ENCODE measurements at regions not wholly inside any gene's neighbourhood (a gene's known extent, or its start where the extent isn't known, plus 50 kb on each side); places are given as distances from the start of the nearest gene placed in this dataset.
"Not testable (repeated sequence)": the region's sequence is repeated elsewhere in the genome, so short reads cannot be mapped to it uniquely, and the experiment has no call there.

DNA sequence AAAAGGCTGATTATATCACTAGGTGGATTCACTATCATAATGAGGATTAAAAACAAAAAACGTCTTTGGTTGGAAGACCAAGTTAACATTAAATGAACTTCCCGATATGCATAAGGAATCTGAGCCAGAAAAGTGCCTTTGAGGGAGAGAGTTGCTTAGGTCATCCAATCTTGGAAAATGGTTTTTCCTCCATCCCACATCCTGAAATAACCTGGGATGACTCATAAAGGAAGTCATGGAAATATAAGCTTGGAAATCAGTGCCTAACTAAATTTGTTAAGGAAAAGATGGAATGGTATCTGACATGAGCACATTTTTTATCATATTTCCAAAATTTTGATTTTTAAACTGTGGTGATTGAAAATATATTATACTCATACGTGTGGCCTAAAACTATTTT is 66.0 kb downstream of the KBTBD8 start:
- Histone ChIP-seq H3K4me3 (ENCODE audit: low read length) (no peak overlapping the region), H3K27me3 (ENCODE audit: insufficient read depth, low read length, poor library complexity, severe bottlenecking) (no peaks in the 10 kb centered on the region), H3K27ac (ENCODE audit: low read depth, low read length) (no peak overlapping the region), H3K36me3 (ENCODE audit: insufficient read depth, low read length) (no peaks in the 10 kb centered on the region), H3K4me1 (ENCODE audit: insufficient read depth, low read length) (no peaks in the 10 kb centered on the region), H3K9me3 (ENCODE audit: low read length) (no peaks in the 10 kb centered on the region)
- peaks cover 0 to under 1% (median 0%) of the 10 kb centered on the region in 3 donors for H3K4me1 Mint-ChIP-seq
- no peak for DNase-seq
- H3K9me3 Mint-ChIP-seq = peaks cover 0 to 18% (median 10%) of the 10 kb centered on the region in 5 donors
- ChIA-PET POLR2A (no interaction called here), CTCF (no interaction called here)
- no peak overlapping the region for H3K4me3 Mint-ChIP-seq
- peaks cover 12 to 34% of the 10 kb centered on the region in 2 donors for H3K27me3 Mint-ChIP-seq
- no peak overlapping the region for H3K27ac Mint-ChIP-seq
- peaks cover 0 to 21% (median 1%) of the 10 kb centered on the region in 3 donors for H3K36me3 Mint-ChIP-seq

DNA sequence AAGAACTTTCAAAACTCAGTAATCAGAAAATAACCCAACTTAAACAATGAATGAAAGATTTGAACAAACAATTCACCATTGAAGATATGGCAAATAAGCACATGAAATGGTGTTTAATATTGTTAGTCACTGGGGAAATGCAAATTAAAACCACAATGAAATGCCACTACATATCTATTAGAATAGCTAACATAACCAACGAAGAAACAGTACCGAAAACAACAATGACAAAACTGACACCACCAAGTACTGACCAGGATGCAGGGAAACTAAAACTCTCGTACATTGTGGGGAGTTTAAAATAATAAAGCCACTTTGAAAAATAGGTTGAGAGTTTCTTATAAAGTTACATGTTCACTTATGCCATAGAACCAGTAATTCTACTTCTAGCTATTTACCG is 69.1 kb downstream of the KBTBD8 start:
- Histone ChIP-seq H3K4me3 (ENCODE audit: low read length) (no peak overlapping the region), H3K36me3 (ENCODE audit: insufficient read depth, low read length) (no peaks in the 10 kb centered on the region), H3K9me3 (ENCODE audit: low read length) (no peaks in the 10 kb centered on the region), H3K4me1 (ENCODE audit: insufficient read depth, low read length) (no peaks in the 10 kb centered on the region), H3K27me3 (ENCODE audit: insufficient read depth, low read length, poor library complexity, severe bottlenecking) (no peaks in the 10 kb centered on the region), H3K27ac (ENCODE audit: low read depth, low read length) (no peak overlapping the region)
- Mint-ChIP-seq H3K36me3 (peaks cover 0 to 7% (median 1%) of the 10 kb centered on the region in 3 donors), H3K4me3 (no peak overlapping the region), H3K4me1 (peaks cover 0 to 3% (median 0%) of the 10 kb centered on the region in 3 donors), H3K9me3 (peaks cover 0 to 3% (median 0%) of the 10 kb centered on the region in 5 donors), H3K27ac (no peak overlapping the region), H3K27me3 (peaks cover 7 to 11% of the 10 kb centered on the region in 2 donors)
- CTCF ChIA-PET = no interaction called here
- no peak for DNase-seq
- POLR2A ChIA-PET = no interaction called here

DNA sequence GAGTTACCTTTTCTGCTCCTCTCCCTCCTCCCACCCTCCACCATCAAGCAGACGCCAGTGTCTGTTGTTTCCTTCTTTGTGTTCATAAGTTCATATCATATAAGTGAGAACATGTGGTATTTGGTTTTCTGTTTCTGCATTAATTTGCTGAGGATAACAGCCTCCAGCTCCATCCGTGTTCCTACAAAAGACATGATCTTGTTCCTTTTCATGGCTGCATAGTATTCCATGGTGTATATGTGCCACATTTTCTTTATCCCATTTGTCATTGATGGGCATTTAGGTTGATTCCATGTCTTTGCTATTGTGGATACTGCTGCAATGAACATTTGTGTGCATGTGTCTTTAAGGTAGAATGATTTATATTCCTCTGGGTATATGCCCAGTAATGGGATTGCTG is 74.5 kb downstream of the KBTBD8 start:
- POLR2A ChIA-PET; H3K9me3 Mint-ChIP-seq; DNase-seq; H3K27me3 ChIP-seq (ENCODE audit: insufficient read depth, low read length, poor library complexity, severe bottlenecking); H3K36me3 ChIP-seq (ENCODE audit: insufficient read depth, low read length); H3K4me3 Mint-ChIP-seq; H3K4me3 ChIP-seq (ENCODE audit: low read length); H3K27ac ChIP-seq (ENCODE audit: low read depth, low read length); H3K4me1 ChIP-seq (ENCODE audit: insufficient read depth, low read length); CTCF ChIA-PET; H3K27me3 Mint-ChIP-seq; H3K27ac Mint-ChIP-seq; H3K9me3 ChIP-seq (ENCODE audit: low read length); H3K4me1 Mint-ChIP-seq: not testable (repeated sequence)
- peaks cover 0 to 11% (median 0%) of the 10 kb centered on the region in 3 donors for H3K36me3 Mint-ChIP-seq

DNA sequence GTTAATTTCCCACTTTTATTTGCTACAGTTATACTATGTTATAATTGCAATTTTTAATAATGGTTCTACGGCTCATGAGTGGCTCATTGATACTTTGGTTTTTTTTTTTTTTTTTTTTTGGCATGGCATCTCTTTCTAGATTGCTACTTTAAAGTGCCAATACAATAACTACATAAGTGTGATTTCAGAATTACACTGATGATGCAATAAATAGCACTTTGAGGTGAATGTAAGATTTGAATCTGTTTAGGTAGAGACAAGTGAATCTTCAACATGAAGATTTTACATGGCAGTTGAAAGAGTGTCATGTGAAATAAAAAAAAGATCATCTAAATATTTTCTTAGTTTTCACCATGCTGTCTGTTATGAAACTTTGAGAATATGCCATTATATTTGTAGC is 75.7 kb downstream of the KBTBD8 start:
- Mint-ChIP-seq H3K4me3 (no peak overlapping the region), H3K9me3 (peaks cover 0 to 6% (median 0%) of the 10 kb centered on the region in 5 donors), H3K27ac (no peak overlapping the region), H3K36me3 (peaks cover 0 to 19% (median 0%) of the 10 kb centered on the region in 3 donors), H3K27me3 (peaks cover 5 to 10% of the 10 kb centered on the region in 2 donors), H3K4me1 (peaks cover 0 to 3% (median 0%) of the 10 kb centered on the region in 3 donors)
- H3K9me3 ChIP-seq (ENCODE audit: low read length) = no peaks in the 10 kb centered on the region
- no peak for DNase-seq
- no peaks in the 10 kb centered on the region for H3K27me3 ChIP-seq (ENCODE audit: insufficient read depth, low read length, poor library complexity, severe bottlenecking)
- H3K4me1 ChIP-seq (ENCODE audit: insufficient read depth, low read length) = no peaks in the 10 kb centered on the region
- POLR2A ChIA-PET = no interaction called here
- H3K36me3 ChIP-seq (ENCODE audit: insufficient read depth, low read length) = no peaks in the 10 kb centered on the region
- no peak overlapping the region for H3K27ac ChIP-seq (ENCODE audit: low read depth, low read length)
- CTCF ChIA-PET = no interaction called here
- H3K4me3 ChIP-seq (ENCODE audit: low read length) = no peak overlapping the region

DNA sequence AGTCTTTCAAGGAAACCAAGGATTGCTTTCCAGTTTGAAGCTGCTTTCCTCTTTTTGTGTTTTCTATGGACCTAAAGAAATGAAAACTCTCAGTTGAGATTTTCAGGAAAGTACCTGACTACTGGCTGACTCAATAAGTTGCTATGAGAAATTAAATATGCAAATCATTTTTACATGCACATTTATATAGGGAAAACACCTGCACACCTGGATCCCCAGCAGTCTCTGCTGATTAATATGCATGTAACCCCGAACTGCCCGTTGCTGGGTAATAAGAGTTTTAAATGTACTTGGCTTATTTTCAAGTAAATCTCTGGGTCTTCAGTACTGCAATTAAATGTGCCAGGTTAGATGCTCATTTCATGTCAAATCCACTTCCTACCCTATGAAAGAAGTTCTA is 77.2 kb downstream of the KBTBD8 start:
- POLR2A ChIA-PET = no interaction called here
- CTCF ChIA-PET = no interaction called here

DNA sequence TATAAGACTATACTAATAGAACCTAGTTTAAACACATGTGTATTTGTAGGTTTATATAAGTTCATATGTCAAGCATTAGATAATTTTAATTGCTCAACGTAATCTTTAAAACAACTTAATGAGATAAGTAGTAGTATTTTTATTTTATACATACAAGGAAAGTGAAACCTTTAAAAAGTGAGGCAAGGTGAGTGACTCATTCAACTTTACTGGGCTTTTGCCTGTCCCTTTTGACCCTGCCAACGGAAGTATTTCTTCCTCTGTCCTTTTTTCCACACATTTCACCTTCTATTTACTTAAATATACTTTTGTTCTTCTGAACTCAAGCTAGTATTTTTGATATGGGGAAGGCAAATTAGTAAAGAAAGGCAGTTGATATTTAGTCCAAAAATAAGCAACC is 78.5 kb downstream of the KBTBD8 start:
- Mint-ChIP-seq H3K36me3 (peaks cover 0 to 36% (median 0%) of the 10 kb centered on the region in 3 donors), H3K27me3 (peaks cover 7 to 17% of the 10 kb centered on the region in 2 donors), H3K9me3 (peaks cover 0 to 10% (median 6%) of the 10 kb centered on the region in 5 donors), H3K4me3 (no peak overlapping the region), H3K27ac (no peak overlapping the region), H3K4me1 (peaks cover under 1 to 6% (median 3%) of the 10 kb centered on the region in 3 donors)
- Histone ChIP-seq H3K36me3 (ENCODE audit: insufficient read depth, low read length) (no peaks in the 10 kb centered on the region), H3K27me3 (ENCODE audit: insufficient read depth, low read length, poor library complexity, severe bottlenecking) (no peaks in the 10 kb centered on the region), H3K4me3 (ENCODE audit: low read length) (no peak overlapping the region), H3K9me3 (ENCODE audit: low read length) (no peaks in the 10 kb centered on the region), H3K4me1 (ENCODE audit: insufficient read depth, low read length) (no peaks in the 10 kb centered on the region), H3K27ac (ENCODE audit: low read depth, low read length) (no peak overlapping the region)
- DNase-seq = no peak
- ChIA-PET POLR2A (no interaction called here), CTCF (no interaction called here)

More for the DNA sequence above, 77.2 kb downstream of the KBTBD8 start:
- H3K36me3 Mint-ChIP-seq = peaks cover 0 to 29% (median 0%) of the 10 kb centered on the region in 3 donors
- peaks cover 0 to 4% (median 3%) of the 10 kb centered on the region in 3 donors for H3K4me1 Mint-ChIP-seq
- H3K36me3 ChIP-seq (ENCODE audit: insufficient read depth, low read length) = no peaks in the 10 kb centered on the region
- peaks cover 0 to 8% (median 5%) of the 10 kb centered on the region in 5 donors for H3K9me3 Mint-ChIP-seq
- no peak overlapping the region for H3K4me3 Mint-ChIP-seq
- DNase-seq = no peak
- no peaks in the 10 kb centered on the region for H3K4me1 ChIP-seq (ENCODE audit: insufficient read depth, low read length)
- H3K9me3 ChIP-seq (ENCODE audit: low read length) = no peaks in the 10 kb centered on the region
- no peak overlapping the region for H3K4me3 ChIP-seq (ENCODE audit: low read length)
- H3K27ac ChIP-seq (ENCODE audit: low read depth, low read length) = no peak overlapping the region
- H3K27me3 ChIP-seq (ENCODE audit: insufficient read depth, low read length, poor library complexity, severe bottlenecking) = no peaks in the 10 kb centered on the region
- H3K27me3 Mint-ChIP-seq = peaks cover 9 to 17% of the 10 kb centered on the region in 2 donors
- H3K27ac Mint-ChIP-seq = no peak overlapping the region

DNA sequence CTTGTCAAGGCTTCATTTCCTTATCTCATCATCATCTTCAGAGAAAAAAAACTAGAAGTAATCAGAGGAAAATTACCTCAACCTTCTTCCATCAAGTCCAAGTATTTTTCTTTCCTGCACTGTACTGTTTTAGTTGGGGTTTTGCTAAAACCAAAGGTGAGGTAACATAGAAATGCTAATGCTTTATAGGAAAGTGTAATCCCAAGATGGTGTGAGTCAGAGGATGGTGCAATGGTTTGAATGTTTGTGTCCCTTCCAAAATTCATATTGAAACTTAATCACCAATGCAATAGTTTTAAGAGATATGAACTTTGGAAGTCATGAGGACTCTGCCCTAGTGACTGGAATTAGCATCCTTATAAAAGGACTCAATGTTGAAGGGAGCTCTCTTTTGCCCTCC is 79.5 kb downstream of the KBTBD8 start:
- peaks cover 10% of the 10 kb centered on the region for H3K4me1 ChIP-seq (ENCODE audit: insufficient read depth, low read length)
- DNase-seq = no peak
- peaks cover 8% of the 10 kb centered on the region for H3K9me3 ChIP-seq (ENCODE audit: low read length)
- peaks cover 8 to 17% of the 10 kb centered on the region in 2 donors for H3K27me3 Mint-ChIP-seq
- H3K9me3 Mint-ChIP-seq = peaks cover 6 to 20% (median 14%) of the 10 kb centered on the region in 5 donors
- peaks cover 0 to 42% (median 6%) of the 10 kb centered on the region in 3 donors for H3K36me3 Mint-ChIP-seq
- ChIA-PET POLR2A (interaction anchor here (0.9 kb wide), 1 partner anchor 37 kb away, joined by 3 read pairs; no protein-coding TSS in a partner anchor), CTCF (no interaction called here)
- H3K4me3 Mint-ChIP-seq = no peak overlapping the region
- no peaks in the 10 kb centered on the region for H3K36me3 ChIP-seq (ENCODE audit: insufficient read depth, low read length)
- no peaks in the 10 kb centered on the region for H3K27me3 ChIP-seq (ENCODE audit: insufficient read depth, low read length, poor library complexity, severe bottlenecking)
- H3K4me3 ChIP-seq (ENCODE audit: low read length) = no peak overlapping the region
- peaks cover 10 to 13% (median 11%) of the 10 kb centered on the region in 3 donors for H3K4me1 Mint-ChIP-seq
- H3K27ac ChIP-seq (ENCODE audit: low read depth, low read length) = no peak overlapping the region
- H3K27ac Mint-ChIP-seq = no peak overlapping the region

DNA sequence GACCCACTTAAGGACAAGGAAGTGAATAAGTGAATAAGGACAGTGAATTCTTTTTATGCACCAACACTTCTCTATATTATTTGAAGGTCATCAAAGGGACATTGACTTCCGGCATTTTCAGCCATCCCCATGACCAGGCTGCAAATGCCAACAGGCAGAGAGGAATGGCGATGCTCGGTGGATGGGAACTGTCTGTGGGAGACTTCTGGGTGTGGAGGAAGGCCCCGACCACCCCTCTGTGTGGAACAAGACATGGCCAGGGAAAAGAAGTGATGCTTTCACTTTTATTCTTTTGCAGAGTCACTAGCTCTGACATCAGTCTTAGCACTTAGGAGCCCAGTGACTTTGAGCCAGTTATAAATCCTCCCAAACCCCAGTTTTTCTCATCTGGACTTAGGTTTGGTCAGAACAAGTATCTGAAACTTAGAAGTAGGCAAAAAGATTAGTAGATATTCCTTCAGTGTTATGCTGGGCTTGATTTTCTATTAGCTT is 84.5 kb downstream of the KBTBD8 start:
- POLR2A ChIA-PET = interaction anchor here (0.8 kb wide), 1 partner anchor 84 kb away, joined by 3 read pairs; the partner anchor contains the start of gene KBTBD8
- Mint-ChIP-seq H3K4me1 (peaks cover 26 to 33% (median 31%) of the 10 kb centered on the region in 3 donors), H3K27ac (peak overlapping the region in 6 of 8 donors; percentile 46 to 90 (median 74)), H3K27me3 (peaks cover 8 to 16% of the 10 kb centered on the region in 2 donors), H3K36me3 (peaks cover 8 to 79% (median 23%) of the 10 kb centered on the region in 3 donors), H3K4me3 (peak overlapping the region in 5 of 7 donors; percentile 40 to 75 (median 61)), H3K9me3 (peaks cover 38 to 59% (median 52%) of the 10 kb centered on the region in 5 donors)
- DNase-seq = no peak
- Histone ChIP-seq H3K36me3 (ENCODE audit: insufficient read depth, low read length) (no peaks in the 10 kb centered on the region), H3K9me3 (ENCODE audit: low read length) (peaks cover 17% of the 10 kb centered on the region), H3K27ac (ENCODE audit: low read depth, low read length) (no peak overlapping the region), H3K4me1 (ENCODE audit: insufficient read depth, low read length) (peaks cover 26% of the 10 kb centered on the region), H3K4me3 (ENCODE audit: low read length) (peak overlapping the region; percentile 35), H3K27me3 (ENCODE audit: insufficient read depth, low read length, poor library complexity, severe bottlenecking) (no peaks in the 10 kb centered on the region)
- CTCF ChIA-PET = interaction anchor here (1.3 to 2.4 kb wide), 2 partner anchors 31 to 84 kb away, joined by 4 to 8 read pairs; partner anchors contain the start of gene KBTBD8

All from CD8-positive, alpha-beta memory T cell (primary cell).